ENCODE measurements at regions not wholly inside any gene's neighbourhood (a gene's known extent, or its start where the extent isn't known, plus 50 kb on each side); places are given as distances from the start of the nearest gene placed in this dataset.
A peak's percentile ranks its signal among the peaks of the same experiment; 100 is the strongest.
"Not testable (repeated sequence)": the region's sequence is repeated elsewhere in the genome, so short reads cannot be mapped to it uniquely, and the experiment has no call there.

DNA sequence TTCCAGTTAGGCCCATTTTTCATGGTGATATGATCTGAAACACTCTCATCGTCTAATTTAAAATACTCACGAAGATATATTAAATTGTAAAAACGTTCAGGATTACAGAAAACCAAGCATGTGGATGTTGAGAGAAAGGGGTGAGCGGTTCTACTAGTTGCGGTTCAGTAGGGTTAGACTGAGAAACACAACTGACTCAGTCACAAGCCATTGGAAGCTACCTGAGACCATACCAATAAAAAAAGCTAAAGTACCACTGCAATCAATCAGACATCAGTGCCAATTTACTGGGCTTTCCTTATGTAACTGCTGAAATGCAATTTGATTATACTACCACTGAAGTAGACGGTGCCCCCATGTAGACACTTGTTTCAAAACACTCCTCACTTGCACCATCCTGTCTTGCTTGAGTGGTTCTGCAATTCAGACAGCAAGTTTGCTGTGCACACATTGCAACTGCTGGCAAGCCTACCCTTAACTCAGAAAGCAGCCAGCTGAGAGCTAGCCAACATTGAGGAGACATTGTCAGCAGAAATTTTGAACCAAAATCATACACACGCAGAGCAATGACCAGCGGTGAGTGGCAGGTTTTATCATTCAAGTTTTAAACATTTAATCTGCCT lies 368.7 kb upstream of the ARHGEF26 start:
- peak; percentile 12 for DNase-seq

DNA sequence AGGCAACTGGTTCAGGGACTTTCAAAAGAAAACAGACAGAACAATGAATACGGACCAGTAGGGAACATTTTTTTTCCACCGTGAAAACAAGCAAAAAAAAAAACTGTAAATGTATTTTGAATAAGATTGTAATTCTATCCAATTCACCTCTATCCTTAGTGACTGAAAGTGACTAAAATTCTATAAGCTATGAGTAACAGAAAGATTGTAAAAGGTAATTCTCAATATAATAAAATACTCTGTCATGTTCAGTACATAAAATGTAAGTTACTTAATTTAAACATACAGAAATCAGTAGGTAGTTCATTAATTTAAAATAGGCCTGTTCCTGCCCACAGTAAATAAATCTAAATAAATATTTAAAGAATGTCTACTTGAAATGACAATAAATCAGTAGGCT lies 368.2 kb upstream of the ARHGEF26 start:
- DNase-seq: no peak

DNA sequence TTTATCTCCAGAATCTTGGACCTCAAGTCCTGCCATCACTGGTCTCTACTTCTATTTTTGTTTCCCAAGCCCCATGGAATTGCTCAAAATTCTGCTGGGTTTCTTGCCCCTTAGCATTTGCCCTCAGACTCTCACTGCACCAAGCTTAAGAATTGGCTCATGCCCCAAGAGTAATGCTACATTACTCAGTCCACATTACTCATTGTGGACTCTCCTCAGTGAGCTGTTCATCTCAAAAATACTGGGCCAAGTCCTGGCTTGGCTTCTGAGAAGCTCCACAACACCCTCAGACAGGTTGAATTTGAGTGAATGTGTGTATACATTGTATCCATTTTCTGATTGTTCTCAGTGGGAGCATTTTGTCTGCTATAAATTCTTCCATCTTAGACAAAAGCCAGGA lies 364.4 kb upstream of the ARHGEF26 start:
- DNase-seq: peak; percentile 56

DNA sequence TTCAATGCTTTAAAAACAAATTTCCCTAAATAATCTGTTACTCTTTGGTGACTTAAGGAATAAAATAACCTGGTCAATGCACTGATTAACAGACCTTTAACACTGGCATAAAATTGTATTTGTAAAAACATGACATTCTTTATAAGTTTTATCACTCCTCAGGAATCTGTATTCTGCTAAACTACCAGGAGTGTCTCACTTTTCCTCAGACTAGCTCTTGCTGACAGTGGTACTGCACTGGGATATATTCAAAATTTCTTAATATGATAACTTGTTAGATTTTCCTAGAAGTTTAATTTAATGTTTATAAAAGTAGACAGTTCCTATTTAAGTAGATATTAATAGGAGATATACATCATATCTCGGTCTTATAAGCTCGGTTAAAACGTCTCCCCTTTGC lies 363.4 kb upstream of the ARHGEF26 start:
- DNase-seq: no peak

DNA sequence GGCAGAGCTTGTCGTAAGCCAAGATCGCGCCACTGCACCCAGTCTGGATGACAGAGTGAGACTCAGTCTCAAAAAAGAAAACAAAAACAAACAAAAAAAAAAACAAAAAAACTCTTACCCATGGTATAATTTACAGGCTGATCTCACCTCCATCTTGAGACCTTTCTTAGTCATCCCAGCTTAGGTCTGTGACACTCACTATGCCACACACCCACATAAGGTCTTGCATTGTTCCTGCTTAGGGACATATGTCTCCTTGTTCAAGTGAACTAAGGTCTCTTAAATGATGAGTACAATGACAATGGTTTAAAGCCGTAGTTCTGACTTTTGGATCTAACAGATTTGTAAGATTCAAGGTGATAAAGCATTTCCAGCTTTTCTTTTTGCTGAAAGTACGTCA lies 360.2 kb upstream of the ARHGEF26 start:
- DNase-seq: no peak

DNA sequence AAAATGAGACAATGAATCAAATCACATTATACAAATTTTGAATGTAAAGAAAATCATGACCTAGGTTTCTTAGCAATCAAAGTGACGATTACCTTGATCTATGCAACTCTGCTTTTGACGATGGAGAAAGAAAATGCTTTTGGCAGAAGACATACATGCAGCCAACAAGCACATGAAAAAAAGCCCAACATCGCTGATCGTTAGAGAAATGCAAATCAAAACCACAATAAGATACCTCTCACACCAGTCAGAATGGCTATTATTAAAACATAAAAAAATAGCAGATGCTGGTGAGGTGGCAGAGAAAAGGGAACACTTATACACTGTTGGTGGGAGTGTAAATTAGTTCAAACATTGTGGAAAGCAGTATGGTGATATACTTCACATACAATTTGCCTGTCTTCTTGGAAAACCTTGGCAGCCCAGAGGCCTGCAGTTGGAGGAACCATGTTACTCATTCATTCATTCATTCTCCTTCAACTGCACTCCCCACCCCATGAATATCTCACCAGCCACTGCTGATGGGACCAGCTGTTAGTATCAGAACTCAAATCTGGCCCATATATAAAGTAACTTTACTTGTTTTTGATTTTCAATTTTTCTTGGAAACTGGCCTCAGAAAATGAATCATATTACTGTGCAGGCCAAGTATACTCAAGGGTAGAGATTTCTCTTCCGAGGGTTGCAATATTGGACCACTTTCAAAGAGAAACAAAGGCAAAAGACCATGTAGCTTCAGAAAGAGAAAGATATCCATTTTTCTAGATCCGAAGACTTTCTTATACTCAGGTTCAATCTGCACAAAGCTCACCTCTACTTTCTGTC lies 358.6 kb upstream of the ARHGEF26 start:
- DNase-seq: no peak

DNA sequence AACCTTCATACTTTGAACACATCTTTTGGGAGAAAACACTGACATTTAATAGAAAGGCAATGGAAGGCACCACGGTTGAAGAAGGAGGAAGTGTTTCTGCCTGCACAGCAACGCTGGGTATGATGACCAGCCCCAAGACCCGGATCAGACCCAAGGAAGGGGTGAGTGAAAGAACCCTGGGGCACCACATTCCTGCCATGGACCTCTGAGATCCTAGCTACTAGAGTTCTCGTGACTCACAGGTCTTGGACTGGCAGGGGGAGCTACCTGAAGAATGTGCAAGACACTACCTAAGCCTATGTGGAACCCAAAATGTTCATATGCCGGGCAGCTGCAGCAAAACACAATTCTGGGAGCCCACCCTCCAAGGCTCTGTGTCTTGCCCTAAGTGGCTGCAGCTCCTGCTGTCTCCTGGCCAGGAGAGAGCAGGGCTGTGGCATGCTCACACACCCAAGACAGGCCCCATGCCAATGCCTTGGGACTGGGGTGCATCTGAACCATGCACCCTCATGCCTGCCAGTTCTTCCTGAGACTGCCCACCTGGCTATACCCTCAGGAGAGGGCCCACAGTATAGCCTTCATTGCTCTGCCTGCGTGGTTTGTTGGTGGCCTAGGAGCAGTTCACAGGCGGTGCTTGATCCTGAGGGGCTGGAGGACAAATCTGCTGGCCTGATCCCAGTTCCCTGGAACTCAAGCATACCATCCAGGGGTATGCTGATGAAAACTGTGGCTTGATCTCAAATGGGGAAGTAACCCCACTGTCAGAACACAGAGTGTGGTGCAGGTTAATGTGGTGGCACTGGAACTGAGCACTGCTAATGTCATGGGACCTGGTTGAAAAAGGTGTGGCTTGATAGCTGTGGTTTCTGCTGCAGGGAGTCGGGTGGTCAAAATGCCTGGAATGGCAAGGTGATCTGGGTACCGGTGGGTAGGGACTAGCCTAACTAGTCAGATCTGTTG lies 353.3 kb upstream of the ARHGEF26 start:
- no peak for DNase-seq

DNA sequence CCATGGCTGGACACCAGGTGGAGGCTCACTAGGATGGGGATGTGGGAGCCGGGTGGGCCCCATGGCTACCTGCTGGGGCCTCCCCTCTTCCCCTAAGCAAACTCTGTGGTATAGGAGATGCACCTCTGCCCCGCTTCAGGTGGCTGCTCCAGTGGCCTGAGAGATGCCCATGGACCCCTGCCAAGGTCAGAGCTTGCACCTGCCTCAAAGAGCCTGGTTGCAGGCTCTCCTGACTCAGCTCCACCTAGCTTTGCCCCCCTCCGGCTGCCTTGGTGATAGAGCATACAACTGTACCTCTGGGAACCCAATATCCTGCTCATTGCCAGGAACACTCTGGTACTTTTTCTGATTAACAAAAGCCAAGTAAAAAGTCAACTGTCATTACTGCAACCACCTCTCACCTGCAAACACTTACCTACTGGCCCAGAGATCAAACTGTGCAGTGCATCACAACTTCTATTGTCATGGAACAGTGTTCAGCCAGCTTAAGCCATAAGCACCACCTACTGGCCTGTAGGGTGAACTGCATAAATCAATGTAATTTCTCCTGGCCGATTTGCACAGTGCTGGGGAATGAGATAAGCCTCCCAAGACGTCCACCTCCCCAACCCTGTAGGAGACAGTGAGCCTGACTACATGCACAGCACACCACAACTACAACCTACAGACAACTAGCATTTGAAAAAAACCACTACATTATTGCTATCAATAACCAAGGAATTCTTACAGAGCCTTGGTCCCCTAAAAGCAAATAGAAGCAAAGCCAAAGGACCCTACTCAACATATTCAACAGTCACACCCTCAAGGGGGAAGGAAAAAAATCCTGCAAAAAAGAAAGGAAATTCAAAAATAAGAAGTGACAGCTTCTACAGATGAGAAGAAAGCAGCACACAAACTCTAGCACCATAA lies 352.4 kb upstream of the ARHGEF26 start:
- peak; percentile 59 for DNase-seq

DNA sequence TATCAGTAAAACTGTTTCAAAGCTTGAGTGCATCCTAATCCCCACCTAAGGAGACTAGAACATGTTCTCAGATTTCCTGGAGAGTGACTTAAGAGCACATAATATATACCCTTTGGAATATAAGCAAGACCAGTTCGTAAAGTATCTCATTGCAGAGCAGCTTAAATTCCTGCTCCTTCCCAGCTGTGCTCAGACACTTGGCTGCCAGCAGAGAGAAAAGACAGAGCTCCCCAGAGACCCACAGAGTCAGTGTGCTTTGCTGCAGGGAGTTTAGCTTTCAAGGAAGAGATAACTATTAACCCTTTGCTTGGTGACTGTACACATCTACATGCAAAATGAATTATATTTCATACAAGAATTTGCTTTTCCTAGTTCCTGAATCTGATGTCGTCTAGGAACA lies 338.1 kb upstream of the ARHGEF26 start:
- peak; percentile 92 for DNase-seq

DNA sequence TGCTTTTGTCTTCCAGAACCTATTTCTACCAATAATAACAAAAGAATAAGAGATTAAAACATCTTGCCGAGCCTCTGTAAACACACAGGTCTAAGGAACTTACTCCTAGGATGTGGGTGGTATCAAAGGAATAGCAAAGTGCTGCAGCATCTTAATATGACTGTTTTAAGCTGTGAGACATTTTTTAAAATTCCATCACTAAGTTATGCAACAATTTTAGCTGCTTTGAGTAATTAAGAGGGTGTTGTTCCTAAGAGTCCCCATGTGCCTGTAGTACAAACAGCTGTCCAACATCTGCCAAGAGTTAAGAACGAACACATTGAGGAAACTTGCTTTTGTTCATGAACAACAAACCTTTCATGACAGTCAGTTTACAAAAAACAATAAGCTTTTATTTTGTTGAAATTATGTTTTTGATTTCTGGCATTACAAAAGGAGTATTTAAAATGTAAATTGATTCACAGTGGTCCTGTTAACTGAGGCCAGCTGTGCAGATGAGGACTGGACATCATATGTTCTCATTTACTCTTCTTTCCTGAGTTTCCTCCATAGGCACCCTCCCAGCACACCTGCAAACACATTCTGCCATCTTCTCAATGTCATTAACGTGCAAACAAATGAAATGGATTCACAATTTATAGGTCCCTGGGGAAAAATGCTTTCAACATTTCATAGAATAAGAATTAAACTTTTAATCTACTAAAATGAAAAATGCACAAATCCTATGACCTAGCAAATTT lies 337.3 kb upstream of the ARHGEF26 start:
- peak; percentile 85 for DNase-seq

DNA sequence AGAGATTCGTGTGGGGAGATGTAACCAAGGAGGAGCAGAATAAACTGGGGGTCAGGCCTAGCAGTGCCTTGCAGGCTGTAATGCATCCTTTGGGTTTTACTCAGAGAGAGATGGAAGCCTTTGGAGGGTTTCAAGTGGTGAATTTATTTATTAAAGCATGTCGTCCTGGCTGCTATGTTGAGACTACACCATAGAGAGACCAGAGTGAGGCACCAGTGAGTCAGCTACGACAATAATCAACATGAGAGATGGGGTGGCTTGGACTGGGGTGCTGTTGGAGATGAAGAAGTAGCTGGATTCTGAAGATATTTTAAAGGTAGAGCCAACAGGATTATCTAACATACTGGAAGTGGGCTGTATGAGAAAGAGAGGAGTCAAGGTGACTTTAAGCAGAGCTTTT lies 335.3 kb upstream of the ARHGEF26 start:
- DNase-seq: no peak

DNA sequence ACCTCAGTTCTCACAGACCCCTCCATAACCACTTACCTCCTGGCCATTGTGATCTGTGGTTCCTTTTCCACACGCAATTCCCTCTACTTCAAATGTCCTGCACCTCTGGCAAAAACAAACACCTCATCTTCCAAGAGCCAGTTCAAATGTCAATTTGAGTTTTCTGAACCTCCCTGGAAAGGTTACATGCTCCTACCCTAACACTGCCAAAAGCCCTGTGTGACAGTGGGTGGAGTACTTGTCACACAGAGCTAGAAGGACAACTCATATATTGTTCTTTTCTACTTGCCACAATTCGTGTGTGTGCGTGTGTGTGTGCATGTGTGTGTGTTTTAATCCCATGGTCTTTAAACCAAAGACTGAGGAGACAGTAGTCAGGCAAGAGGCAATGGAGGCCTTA lies 331.8 kb upstream of the ARHGEF26 start:
- DNase-seq: no peak

DNA sequence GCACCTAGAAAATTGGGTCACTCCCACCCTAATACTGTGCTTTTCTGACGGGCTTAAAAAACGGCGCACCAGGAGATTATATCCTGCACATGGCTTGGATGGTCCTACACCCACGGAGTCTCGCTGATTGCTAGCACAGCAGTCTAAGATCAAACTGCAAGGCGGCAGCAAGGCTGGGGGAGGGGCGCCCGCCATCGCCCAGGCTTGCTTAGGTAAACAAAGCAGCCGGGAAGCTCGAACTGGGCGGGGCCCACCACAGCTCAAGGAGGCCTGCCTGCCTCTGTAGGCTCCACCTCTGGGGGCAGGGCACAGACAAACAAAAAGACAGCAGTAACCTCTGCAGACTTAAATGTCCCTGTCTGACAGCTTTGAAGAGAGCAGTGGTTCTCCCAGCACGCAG lies 324.1 kb upstream of the ARHGEF26 start:
- DNase-seq: not testable (repeated sequence)

DNA sequence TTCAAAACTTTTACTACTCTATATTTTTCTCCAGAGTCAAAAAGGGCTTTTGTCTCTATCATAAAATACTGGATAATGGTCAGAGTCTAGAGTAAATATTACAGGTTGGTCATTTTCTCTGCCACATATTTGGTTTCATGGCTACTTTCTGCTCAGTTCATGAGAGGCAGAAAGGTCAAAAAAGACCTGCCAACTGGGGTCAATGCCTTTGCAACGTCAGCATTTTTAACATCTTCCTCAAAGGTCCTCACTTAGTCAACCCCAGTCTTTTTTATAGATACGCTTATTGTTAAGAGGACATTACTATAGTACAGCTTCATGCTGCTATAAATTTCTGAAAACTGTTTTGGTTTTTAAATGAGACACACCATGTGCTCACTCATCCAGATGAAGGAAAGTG lies 312.1 kb upstream of the ARHGEF26 start:
- no peak for DNase-seq

DNA sequence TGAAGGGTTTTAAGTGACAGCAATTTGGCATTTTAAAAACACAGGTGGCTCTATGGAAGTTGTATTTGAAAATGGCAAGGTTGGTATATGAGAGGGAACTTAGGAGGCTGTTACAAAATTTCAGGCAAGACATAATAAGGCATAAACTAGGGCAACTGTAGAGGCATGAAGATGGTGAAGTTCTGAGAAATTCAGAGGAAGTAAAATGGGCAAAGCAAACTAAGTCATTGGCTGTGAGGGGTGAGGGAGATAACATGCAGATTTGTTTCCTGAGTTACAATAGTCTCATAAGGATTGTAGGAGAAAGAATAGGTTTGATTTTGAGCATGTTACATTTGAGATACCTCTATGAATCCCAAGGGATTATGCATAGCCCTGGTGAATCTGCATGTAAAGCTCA lies 302.9 kb upstream of the ARHGEF26 start:
- DNase-seq: no peak

DNA sequence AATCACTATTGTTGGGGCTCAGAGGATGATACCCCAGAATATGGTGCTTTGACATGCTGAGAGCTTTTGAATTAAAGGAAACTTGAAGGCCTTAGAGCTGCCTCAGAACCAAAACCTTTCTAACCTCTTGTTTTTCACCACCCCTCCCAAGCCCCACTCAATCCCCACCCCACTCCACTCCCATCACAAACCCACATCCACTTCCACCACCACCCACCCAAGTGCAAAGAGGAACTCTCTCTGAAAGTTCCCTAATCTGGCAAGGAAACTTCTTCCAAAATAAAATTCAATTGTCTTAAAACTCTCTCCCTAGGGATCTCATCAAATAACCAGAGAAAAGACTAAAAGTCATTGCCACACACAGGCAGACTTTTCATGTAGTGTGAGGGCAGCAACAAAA lies 301.2 kb upstream of the ARHGEF26 start:
- DNase-seq: no peak

DNA sequence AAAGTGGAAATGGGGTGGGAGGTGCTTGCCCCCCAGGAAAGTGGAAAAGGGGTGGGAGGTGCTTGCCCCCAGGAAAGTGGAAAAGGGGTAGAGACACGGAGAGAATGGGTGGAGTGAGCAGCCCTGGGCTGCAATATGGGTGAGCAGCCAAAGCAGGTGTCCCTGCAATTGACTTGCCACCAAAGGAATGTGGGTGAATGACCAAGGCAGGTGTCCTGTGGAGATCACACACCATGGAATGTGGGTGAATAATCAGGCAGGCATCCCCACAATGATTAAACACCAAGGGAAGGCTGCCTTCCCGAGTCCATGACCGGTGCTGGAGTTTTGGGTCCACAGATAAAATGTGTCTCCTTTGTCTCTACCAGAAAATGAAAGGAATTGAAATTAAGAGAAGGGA lies 292.8 kb upstream of the ARHGEF26 start:
- DNase-seq: not testable (repeated sequence)

DNA sequence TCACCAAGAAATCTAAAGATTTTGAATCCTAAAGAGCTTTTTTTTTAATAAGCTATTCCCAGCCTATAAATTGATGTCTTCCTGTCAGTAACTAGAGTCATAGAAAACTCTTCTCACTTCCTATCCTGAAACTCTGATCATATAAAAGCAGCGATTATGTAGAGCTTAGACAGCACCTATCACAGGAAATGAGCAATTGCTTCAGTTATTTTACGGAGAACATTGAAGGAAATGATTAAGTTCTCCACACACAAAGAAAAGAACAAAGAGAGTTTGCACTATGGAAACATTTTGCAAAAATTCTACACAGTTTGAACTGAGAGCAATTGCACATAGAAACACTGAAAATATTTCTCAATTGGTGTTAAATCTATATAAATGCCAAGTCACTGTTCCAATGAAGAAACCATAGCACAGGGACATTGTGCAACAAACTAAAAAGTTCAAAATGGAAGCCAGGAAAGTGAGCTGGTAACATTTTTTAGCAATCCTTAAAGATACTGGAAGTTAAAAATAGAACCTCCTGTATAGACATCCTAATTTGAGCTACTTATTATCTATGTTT lies 291.5 kb upstream of the ARHGEF26 start:
- DNase-seq: no peak

DNA sequence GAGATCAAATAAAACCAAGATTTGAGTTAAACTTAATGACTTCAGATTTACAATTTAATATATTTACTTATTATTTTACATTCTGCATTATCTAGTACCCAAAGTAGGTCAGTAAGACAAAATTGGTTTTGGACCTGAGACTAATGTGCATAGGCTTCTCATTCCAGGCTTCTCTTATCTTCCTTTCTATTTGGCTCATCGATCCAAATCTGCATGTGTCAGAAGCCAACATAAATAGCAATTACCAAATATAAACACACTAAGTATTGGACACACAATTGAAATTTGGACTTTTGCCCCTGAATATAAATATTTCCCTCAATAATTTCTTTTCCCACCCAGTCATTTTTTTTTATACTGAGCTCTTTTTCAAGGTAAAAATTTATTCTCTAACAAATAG lies 290.6 kb upstream of the ARHGEF26 start:
- no peak for DNase-seq

DNA sequence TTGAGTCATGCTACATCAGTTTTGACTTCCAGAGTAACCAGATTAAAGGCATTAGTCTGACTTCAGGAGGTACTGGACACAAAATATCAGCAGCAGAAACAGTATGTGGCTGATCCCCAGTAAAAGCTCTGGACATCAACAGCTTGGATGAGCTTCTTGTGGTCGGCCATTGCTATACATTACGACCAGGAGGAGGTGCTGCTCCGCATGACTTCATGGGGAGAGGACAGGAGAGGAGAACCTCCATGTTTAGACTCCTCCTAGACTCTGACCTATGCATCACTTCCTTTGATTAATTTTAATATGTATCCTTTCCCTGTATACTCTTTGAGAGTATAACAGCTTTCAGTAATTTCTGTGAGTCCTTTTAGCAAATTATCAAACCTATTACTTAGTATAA lies 285.6 kb upstream of the ARHGEF26 start:
- no peak for DNase-seq

DNA sequence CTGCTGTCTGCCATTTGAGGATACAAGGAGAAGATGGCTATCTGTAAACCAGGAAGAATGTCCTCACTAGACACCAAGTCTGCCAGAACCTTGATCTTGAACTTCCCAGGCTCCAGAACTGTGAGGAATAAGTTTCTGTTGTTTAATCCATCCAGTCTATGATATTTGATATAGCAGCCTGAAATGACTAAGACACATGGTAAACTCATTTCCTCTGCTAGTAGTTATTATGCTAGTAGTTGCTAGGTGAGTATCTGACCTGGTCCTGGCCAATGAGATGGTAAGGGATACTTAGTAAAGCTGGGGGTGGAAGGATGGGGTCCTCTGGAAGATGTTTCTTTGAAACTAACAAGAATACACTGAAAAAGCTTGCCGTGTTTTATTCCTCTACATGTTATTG lies 280.7 kb upstream of the ARHGEF26 start:
- DNase-seq: no peak
